ENCODE measurements at regions not wholly inside any gene's neighbourhood (a gene's known extent, or its start where the extent isn't known, plus 50 kb on each side); places are given as distances from the start of the nearest gene placed in this dataset.
"Not testable (repeated sequence)": the region's sequence is repeated elsewhere in the genome, so short reads cannot be mapped to it uniquely, and the experiment has no call there.

- DNase-seq: no peak
Observed at GRCh38 chr12:102728506-102729242, 188.4 kb downstream of the PAH start.

DNA sequence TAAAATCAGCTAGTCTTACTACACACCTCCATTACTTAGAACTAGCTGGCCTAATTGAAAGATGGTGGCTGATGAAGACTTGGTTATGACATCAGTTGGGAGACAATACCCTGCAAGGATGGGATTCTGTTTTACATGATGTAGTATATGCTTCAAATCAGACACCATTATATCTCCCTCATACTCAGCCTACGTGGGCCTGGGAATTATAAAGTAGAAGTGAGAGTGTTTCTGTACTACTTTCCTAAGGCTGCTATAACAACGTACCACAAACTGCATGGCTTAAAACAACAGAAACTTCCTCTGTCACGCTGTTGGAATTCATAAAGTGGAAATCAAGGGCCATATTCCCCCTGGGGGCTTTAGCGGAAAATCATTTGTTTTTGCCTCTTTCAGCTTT lies 190.4 kb downstream of the PAH start:
- no peak for DNase-seq

GRCh38 chr12:102722147-102722546 lies 194.9 kb downstream of the PAH start:
- no peak for DNase-seq

- no peak for DNase-seq
Observed at GRCh38 chr12:102708108-102708507, 208.9 kb downstream of the PAH start.

GRCh38 chr12:102702447-102703114 lies 214.5 kb downstream of the PAH start:
- DNase-seq: peak in 10 of 58 donors; percentile 0 to 9 (median 4)

DNA sequence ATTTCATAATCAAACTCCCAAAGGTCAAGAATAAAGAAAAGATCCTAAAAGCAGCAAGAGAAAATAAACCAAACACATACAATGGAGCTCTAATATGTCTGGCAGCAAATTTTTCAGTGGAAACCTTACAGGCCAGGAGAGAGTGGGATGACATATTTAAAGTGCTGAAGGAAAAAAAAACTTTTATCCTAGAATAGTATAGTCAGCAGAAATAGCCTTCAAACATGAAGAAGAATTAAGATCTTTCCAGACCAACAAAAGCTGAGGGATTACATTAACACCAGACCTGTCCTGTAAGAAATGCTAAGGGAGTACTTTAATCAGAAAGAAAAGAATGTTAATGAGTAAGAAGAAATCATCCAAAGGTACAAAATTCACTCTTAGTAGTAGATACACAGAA lies 215.7 kb upstream of the IGF1 start:
- no peak for DNase-seq

GRCh38 chr12:102694903-102695302 lies 214.5 kb upstream of the IGF1 start:
- no peak for DNase-seq

GRCh38 chr12:102691773-102692555 lies 211.6 kb upstream of the IGF1 start:
- no peak for DNase-seq

DNA sequence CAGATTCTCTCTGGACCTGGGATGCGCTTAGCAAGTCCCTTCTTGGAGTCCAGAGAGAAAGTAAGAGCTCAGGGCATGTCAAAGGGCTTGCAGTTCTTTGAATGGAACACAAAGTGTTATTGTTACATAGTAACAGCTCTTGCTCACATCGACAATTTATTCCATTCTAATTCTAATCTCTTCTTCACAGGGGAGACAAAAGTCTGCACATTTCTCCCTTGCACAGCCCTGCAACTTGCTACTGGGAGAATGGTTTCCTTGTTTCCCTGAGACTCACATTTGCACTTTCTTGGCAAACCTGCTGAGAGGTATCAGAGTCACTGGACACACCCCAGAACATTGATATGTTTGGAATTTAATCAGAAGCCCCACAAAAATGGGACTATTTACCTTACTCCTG lies 209.9 kb upstream of the IGF1 start:
- peak in 2 of 58 donors; percentile 3 to 4 for DNase-seq

- DNase-seq: no peak
Observed at GRCh38 chr12:102689701-102690100, 209.3 kb upstream of the IGF1 start.

DNA sequence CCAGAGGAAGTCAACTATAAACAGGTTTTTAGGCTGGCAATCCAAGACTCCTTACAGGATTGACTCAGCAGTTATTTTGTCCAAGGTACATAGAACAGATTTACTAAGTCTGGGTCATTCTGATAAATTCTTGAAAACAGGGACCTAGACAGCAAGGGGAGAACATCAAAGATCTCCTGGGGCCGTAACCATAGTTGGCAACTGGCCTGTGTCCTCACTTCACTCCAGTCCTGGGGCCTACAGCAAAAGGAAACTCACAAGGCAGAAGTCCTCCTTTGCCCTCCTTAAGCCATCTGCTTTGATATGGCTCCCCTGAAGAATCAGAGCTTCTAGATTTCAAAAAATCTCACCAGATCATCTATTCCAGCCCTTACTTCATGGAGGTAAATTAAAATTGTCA lies 207.2 kb upstream of the IGF1 start:
- DNase-seq: no peak

DNA sequence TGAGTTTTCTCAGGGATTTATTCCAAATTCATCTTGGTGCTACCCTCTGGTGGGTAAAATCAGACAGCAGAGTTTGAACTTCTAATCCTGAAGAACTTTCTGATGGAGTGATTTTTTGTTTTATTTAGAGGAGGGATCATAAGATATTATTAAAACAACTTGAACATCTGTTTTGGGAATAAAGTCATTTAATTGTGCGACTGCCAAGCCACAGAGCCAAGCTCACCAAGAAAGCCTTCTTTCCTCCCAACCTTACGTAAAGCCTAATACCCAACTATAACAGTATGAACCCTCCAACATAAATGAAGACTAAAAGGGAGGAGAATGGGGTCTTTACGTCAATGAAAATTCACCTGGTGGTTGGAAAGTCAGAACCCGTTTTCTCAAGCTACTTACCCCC lies 205.5 kb upstream of the IGF1 start:
- DNase-seq: no peak

DNA sequence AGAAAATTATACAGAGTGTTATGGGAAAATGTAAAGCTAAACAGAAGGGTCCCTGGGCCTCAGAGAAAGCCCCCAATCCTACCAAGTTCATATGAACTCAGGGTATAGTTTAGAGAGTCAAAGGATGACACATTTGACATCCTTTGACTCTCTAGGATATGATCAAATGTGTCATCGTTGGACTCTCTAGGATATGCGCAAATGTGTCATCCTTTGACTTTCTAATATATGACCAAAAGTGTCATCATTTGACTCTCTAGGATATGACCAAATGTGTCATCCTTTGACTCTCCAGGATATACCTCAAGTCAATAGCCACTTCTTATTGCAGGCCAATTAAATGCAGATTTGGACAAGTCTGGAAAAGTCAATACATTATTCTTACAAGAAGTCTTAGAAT lies 204.8 kb upstream of the IGF1 start:
- no peak for DNase-seq

DNA sequence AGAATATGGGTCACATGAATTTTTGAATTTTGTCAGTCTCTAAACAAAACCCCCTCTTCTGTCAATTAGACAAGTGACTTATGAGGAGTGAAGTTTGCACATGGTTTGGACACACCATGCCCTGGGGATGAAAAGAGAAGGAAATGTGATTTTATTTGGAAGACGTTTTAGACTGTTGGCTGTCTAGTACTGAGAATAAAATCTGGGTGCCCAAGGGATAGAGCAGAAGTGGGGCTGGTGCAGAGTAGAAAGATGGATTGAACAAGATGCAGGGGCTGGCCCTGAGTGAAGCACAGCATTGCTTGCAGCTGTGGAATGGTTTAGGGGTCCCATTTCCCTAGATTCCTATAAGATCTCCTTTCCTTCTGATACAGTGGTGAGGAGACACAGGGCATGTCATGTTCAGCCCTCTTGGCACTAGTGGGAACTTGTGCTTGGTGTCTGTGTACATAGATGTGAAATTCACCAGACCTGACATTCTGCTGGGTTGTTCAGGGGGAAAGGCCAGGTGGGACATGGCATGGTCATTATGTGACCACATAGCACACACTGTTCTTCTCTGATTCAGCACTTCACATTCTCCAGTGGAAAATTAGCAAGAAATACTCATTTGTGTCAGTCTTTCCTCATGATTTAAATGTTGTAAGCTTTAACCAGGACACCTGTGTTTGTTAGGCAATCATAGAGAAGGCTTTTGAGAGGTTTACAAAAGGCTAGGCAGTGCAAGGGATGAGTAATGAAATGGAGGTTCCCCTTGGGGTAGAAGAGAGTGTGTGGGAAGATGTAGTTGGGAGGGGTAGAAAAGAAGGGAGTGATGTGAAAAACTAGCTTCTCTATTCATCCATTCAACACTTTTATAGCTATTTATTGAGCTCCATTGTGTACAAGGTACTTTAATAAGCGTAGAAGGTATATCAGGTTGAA lies 202.3 kb upstream of the IGF1 start:
- DNase-seq: no peak

DNA sequence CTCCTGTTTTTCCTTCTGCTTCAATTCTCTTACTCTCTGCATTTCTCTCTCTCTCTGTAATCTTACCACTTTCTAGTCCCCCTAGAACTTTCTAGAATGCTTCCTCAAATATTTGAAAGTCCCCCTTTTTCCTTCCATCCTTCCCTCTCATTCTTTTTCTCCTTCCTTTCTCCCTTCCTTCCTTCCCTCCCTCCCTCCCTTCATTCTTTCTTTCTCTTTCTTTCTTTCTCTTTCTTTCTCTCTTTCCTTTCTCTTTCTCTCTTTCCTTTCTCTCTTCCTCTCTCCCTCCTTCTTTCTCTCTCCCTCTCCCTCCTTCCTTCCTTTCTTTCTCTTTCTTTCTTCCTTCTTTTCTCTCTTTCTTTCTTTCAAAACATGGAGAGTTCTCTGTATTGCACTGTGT lies 201.4 kb upstream of the IGF1 start:
- DNase-seq: no peak

GRCh38 chr12:102681309-102681708 lies 200.9 kb upstream of the IGF1 start:
- DNase-seq: no peak

DNA sequence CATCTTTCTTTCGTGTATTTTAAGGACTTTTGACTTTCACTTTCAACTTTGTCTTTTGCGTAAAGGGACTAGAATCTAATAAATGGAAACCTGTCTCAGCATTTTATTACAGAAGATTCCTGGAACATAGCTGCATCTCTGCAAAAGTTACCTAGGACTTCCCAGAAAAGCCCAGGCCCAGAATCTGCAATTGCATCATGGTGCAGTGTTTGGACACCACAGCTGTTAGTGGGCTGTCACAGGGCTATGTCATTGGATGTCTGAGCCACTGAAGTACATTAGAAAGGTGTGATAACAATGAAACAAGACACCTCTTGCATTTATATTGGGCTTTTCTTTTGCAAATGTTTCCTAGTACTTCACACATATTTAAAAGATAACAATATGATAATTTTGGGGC lies 199.9 kb upstream of the IGF1 start:
- no peak for DNase-seq

DNA sequence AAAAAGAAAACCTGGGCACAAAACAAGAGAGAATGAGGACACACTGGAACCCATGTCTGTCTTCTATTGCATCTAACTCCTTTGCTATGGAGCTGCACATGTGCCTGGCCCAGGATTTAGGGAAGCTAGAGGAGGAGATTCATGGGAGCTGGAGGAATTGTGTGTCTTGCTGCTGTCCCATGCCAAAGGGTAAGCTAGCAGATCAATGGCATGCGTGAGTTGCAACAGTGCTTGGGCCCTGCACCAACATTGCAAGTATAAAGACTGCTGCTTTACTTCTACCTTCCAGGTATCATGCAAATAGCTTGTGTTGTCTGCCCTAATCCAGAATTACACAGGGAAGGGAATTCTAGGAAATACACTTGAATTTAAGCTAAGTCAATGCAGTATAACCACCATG lies 196.4 kb upstream of the IGF1 start:
- no peak for DNase-seq

DNA sequence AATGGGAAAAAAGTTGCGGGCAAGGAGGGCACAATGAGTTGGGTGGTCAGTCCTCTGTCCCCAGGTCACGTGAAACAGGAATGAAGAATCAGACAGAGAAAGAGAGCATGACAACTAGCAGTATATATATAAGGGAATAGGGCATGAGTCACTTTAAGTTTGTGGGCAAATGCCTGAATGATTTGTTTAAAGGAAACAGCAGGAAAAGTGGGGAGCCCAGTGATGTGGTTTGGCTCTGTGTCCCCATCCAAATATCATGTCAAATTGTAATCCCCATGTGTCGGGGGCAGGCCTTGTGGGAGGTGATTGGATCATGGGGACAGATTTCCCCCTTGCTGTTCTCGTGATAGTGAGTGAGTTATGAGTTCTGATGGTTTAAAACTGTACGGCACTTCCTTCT lies 195.3 kb upstream of the IGF1 start:
- DNase-seq: no peak

- no peak for DNase-seq
Observed at GRCh38 chr12:102673606-102674005, 193.2 kb upstream of the IGF1 start.

DNA sequence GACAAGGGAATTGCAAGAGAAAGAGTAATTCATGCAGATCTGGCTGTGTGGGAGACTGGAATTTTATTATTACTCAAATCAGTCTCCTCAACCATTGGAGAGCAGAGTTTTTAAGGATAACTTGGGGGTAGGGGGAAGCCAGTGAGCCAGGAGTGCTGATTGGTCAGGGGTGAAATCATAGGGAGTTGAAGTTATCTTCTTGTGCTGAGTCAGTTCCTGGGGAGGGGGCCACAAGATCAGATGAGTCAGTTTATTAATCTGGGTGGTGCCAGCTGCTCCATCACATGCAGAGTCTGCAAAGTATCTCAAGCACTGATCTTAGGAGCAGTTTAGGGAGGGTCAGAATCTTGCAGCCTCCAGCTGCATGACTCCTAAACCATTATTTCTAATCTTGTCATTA lies 191.8 kb upstream of the IGF1 start:
- DNase-seq: not testable (repeated sequence)

All from anterior cingulate cortex (tissue), 58 donors.